ENCODE measurements at regions not wholly inside any gene's neighbourhood (a gene's known extent, or its start where the extent isn't known, plus 50 kb on each side); places are given as distances from the start of the nearest gene placed in this dataset.
A peak's percentile ranks its signal among the peaks of the same experiment; 100 is the strongest.

- DNase-seq, result no peak
These were observed 53.5 kb upstream of the TIPARP start for GRCh38 chr3:156620901-156621300.

- DNase-seq, result peak; percentile 87
These were observed 54.1 kb upstream of the TIPARP start for GRCh38 chr3:156620260-156620659.

- no peak for DNase-seq
These were observed 55.0 kb upstream of the TIPARP start for GRCh38 chr3:156619376-156619775.

GRCh38 chr3:156617781-156618180 lies 56.6 kb upstream of the TIPARP start:
- DNase-seq, result no peak

GRCh38 chr3:156617145-156617544 lies 57.2 kb upstream of the TIPARP start:
- DNase-seq, result no peak

- DNase-seq, result peak; percentile 56
These were observed 58.7 kb upstream of the TIPARP start for GRCh38 chr3:156615592-156616173.

- peak; percentile 93 for DNase-seq
These were observed 59.5 kb upstream of the TIPARP start for GRCh38 chr3:156614642-156615511.

- DNase-seq, result no peak
These were observed 58.0 kb upstream of the SSR3 start for GRCh38 chr3:156612903-156613302.

GRCh38 chr3:156611870-156612494 lies 57.1 kb upstream of the SSR3 start:
- no peak for DNase-seq

- DNase-seq, result no peak
These were observed 55.2 kb upstream of the SSR3 start for GRCh38 chr3:156610154-156610553.

GRCh38 chr3:156609546-156609945 lies 54.6 kb upstream of the SSR3 start:
- no peak for DNase-seq

- no peak for DNase-seq
These were observed 53.9 kb upstream of the SSR3 start for GRCh38 chr3:156608601-156609514.

GRCh38 chr3:156606729-156607128 lies 51.8 kb upstream of the SSR3 start:
- peak; percentile 48 for DNase-seq

GRCh38 chr3:156605686-156606605 lies 51.0 kb upstream of the SSR3 start:
- DNase-seq, result peak; percentile 65

- DNase-seq, result no peak
These were observed 49.8 kb upstream of the SSR3 start for GRCh38 chr3:156604642-156605144.
